Uterus (tissue), 3 donors: ENCODE measurements at regions not wholly inside any gene's neighbourhood (a gene's known extent, or its start where the extent isn't known, plus 50 kb on each side); places are given as distances from the start of the nearest gene placed in this dataset.

Source experiments
- DNase-seq, 2 donors: peaks; one replicate each; pipeline ENCODE4 v3.0.0-alpha.2; 2019 to 2020
- H3K27ac ChIP-seq, 2 donors: fragments of 200-600 bp; sonication (generic); 1 replicate in 1 of 2; 2 replicates in 1 of 2; pipeline ENCODE4 v1.5.1; 2016 to 2018
- H3K27me3 ChIP-seq, 2 donors: fragments of 200-600 bp; sonication (generic); one replicate each; pipeline ENCODE4 v1.5.1; 2018 to 2019; ENCODE audit warnings: control low read depth in 1 of 2
- H3K36me3 ChIP-seq, 2 donors: fragments of 200-600 bp; sonication (generic); one replicate each; pipeline ENCODE4 v1.5.1; 2019; ENCODE audit warnings: control low read depth in 1 of 2
- H3K4me1 ChIP-seq, 2 donors: fragments of 200-600 bp; sonication (generic); one replicate each; pipeline ENCODE4 v1.5.1; 2018 to 2019; ENCODE audit warnings: control low read depth in 1 of 2
- H3K4me3 ChIP-seq, 2 donors: fragments of 200-600 bp; sonication (generic); 1 replicate in 1 of 2; 2 replicates in 1 of 2; pipeline ENCODE4 v1.5.1; 2018 to 2019; ENCODE audit warnings: mild to moderate bottlenecking in 1 of 2
- H3K9me3 ChIP-seq, 2 donors: fragments of 200-600 bp; sonication (generic); one replicate each; pipeline ENCODE4 v1.5.1; 2019; ENCODE audit warnings: control low read depth in 1 of 2
- POLR2A ChIP-seq, 2 donors: fragments of 450-650 bp; IDR thresholded peaks; one replicate each; pipeline ENCODE4 v1.6.1; 2016; ENCODE audit warnings: antibody characterized with exemption in 2 of 2, mild to moderate bottlenecking in 1 of 2, moderate library complexity in 1 of 2
- intact Hi-C: fragments of 100-400 bp; cut with DNase I; formaldehyde crosslinking; loops from one replicate; pipeline ENCODE4 v1.15.1; 2023; ENCODE audit warnings: low total_unique reads
- TF ChIP-seq, protein P1 (sequence below), 4 experiments: fragments of 200-600 bp in 2 of 4; fragments of 450-650 bp in 2 of 4; sonication (generic) in 2 of 4; IDR thresholded peaks; one replicate each; pipeline ENCODE4 v1.5.1; 2016 to 2019; ENCODE audit warnings: antibody characterized with exemption in 4 of 4, mild to moderate bottlenecking in 2 of 4, moderate library complexity in 1 of 4
- donor health status: DM: yes; HTN: yes; CAD: no.

GRCh38 chr10:118238573-118239235, 103.4 kb downstream of the FAM204A start:
- Histone ChIP-seq H3K9me3 (no peaks in the 10 kb centered on the region), H3K4me1 (no peaks in the 10 kb centered on the region), H3K27me3 (no peaks in the 10 kb centered on the region), H3K36me3 (no peaks in the 10 kb centered on the region), H3K4me3 (no peak overlapping the region), H3K27ac (peak overlapping the region; percentile 21 to 41)
- DNase-seq: peak in 1 of 2 donors; percentile 49
- no peak for TF ChIP-seq POLR2A (IDR thresholded peaks at IDR 0.05)
- TF ChIP-seq, protein P1, sequence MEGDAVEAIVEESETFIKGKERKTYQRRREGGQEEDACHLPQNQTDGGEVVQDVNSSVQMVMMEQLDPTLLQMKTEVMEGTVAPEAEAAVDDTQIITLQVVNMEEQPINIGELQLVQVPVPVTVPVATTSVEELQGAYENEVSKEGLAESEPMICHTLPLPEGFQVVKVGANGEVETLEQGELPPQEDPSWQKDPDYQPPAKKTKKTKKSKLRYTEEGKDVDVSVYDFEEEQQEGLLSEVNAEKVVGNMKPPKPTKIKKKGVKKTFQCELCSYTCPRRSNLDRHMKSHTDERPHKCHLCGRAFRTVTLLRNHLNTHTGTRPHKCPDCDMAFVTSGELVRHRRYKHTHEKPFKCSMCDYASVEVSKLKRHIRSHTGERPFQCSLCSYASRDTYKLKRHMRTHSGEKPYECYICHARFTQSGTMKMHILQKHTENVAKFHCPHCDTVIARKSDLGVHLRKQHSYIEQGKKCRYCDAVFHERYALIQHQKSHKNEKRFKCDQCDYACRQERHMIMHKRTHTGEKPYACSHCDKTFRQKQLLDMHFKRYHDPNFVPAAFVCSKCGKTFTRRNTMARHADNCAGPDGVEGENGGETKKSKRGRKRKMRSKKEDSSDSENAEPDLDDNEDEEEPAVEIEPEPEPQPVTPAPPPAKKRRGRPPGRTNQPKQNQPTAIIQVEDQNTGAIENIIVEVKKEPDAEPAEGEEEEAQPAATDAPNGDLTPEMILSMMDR (IDR thresholded peaks at IDR 0.05): no peak
- intact Hi-C loops: no loop called here

DNA sequence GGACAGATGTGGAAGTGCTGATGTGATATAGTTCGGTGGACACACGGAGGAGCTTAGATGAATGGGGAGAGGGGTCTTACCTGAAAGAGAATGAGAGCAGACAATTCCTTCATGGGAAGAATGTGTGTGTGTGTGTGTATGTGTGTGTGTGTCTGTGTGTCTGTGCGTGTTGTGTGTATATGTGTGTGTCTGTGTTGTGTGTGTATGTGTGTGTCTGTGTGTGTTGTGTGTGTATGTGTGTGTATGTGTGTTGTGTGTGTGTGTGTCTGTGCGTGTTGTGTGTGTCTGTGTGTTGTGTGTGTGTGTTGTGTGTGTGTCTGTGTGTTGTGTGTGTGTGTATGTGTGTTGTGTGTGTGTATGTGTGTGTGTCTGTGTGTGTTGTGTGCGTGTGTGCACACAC, 104.2 kb downstream of the FAM204A start:
- H3K4me3 ChIP-seq: no peak overlapping the region
- H3K27me3 ChIP-seq: no peaks in the 10 kb centered on the region
- no peaks in the 10 kb centered on the region for H3K4me1 ChIP-seq
- TF ChIP-seq POLR2A (IDR thresholded peaks at IDR 0.05): no peak
- H3K9me3 ChIP-seq: no peaks in the 10 kb centered on the region
- H3K27ac ChIP-seq: no peak overlapping the region
- intact Hi-C loops: no loop called here
- no peaks in the 10 kb centered on the region for H3K36me3 ChIP-seq
- no peak for DNase-seq

DNA sequence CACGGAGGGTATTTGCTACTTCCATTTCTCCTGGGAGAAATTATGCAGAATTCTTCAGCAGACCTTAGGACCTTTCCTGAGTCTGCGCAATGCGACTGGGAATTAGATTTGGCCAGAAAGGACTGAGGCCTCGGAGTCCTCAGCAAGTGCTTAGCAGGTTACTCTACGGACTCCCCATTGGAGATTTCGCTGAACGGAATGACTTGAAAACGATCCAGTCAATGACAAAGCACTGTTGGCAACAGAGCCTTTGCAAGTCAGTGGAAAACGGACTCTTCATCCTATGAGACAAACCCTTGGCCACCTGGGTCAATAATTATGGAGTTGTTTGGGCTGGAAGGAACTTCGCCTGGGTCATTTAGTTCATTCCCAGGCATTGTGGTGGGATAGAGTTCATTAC, 107.4 kb downstream of the FAM204A start:
- no peaks in the 10 kb centered on the region for H3K9me3 ChIP-seq
- H3K4me1 ChIP-seq: no peaks in the 10 kb centered on the region
- H3K4me3 ChIP-seq: no peak overlapping the region
- DNase-seq: no peak
- no peaks in the 10 kb centered on the region for H3K27me3 ChIP-seq
- no peaks in the 10 kb centered on the region for H3K36me3 ChIP-seq
- intact Hi-C loops: no loop called here
- no peak for TF ChIP-seq POLR2A (IDR thresholded peaks at IDR 0.05)
- TF ChIP-seq, protein P1 (IDR thresholded peaks at IDR 0.05): no peak
- no peak overlapping the region for H3K27ac ChIP-seq

- no peak for DNase-seq
- no peaks in the 10 kb centered on the region for H3K9me3 ChIP-seq
- no peaks in the 10 kb centered on the region for H3K4me1 ChIP-seq
- H3K27me3 ChIP-seq: no peaks in the 10 kb centered on the region
- H3K27ac ChIP-seq: no peak overlapping the region
- intact Hi-C loops: no loop called here
- H3K36me3 ChIP-seq: no peaks in the 10 kb centered on the region
- no peak for TF ChIP-seq POLR2A (IDR thresholded peaks at IDR 0.05)
- TF ChIP-seq, protein P1 (IDR thresholded peaks at IDR 0.05): no peak
- H3K4me3 ChIP-seq: no peak overlapping the region
Observed at GRCh38 chr10:118220346-118220850, 121.7 kb downstream of the FAM204A start.

- no peak overlapping the region for H3K4me3 ChIP-seq
- H3K36me3 ChIP-seq: no peaks in the 10 kb centered on the region
- H3K27me3 ChIP-seq: no peaks in the 10 kb centered on the region
- TF ChIP-seq, protein P1 (IDR thresholded peaks at IDR 0.05): no peak
- no peak for TF ChIP-seq POLR2A (IDR thresholded peaks at IDR 0.05)
- intact Hi-C loops: no loop called here
- H3K27ac ChIP-seq: no peak overlapping the region
- H3K9me3 ChIP-seq: no peaks in the 10 kb centered on the region
- no peak for DNase-seq
- no peaks in the 10 kb centered on the region for H3K4me1 ChIP-seq
Observed at GRCh38 chr10:118218562-118218961, 123.6 kb downstream of the FAM204A start.
